ENCODE measurements at regions not wholly inside any gene's neighbourhood (a gene's known extent, or its start where the extent isn't known, plus 50 kb on each side); places are given as distances from the start of the nearest gene placed in this dataset.

GRCh38 chr1:234960722-234961455, 167.7 kb downstream of the TOMM20 start (continued):
- 0 out of 2 replicates have a peak, but pooled peaks have one; percentile 54 for TF ChIP-seq ZNF709 (CRISPR knock-in tag; IDR thresholded peaks at IDR 0.05)
- no peak for TF ChIP-seq NONO (IDR thresholded peaks at IDR 0.05)
- TF ChIP-seq NONO (CRISPR knock-in tag; conservative IDR thresholded peaks at IDR 0.05) = peak; percentile 86
- TF ChIP-seq KDM2A (CRISPR knock-in tag; IDR thresholded peaks at IDR 0.05; ENCODE audit: borderline replicate concordance, low read depth) = peak; percentile 64; the same call in 1 of the 2 replicates
- no peak for TF ChIP-seq ZNF766 (CRISPR knock-in tag; IDR thresholded peaks at IDR 0.05; ENCODE audit: borderline replicate concordance)
- 0 out of 2 replicates have a peak, but pooled peaks have one; percentile 29 for TF ChIP-seq FOXC1 (CRISPR knock-in tag; IDR thresholded peaks at IDR 0.05; ENCODE audit: borderline replicate concordance)
- peak; percentile 99 for TF ChIP-seq ZBTB37 (CRISPR knock-in tag; IDR thresholded peaks at IDR 0.05)
- TF ChIP-seq ZFP1 (CRISPR knock-in tag; IDR thresholded peaks at IDR 0.05) = peak; percentile 33; the same call in 1 of the 2 replicates
- no peak for TF ChIP-seq LRRFIP1 (CRISPR knock-in tag; conservative IDR thresholded peaks at IDR 0.05)
- peak; percentile 94 for TF ChIP-seq AFF4 (CRISPR knock-in tag; IDR thresholded peaks at IDR 0.05)
- TF ChIP-seq STAT6 (CRISPR knock-in tag; IDR thresholded peaks at IDR 0.05; ENCODE audit: borderline replicate concordance) = 0 out of 2 replicates have a peak, but pooled peaks have one; percentile 44
- TF ChIP-seq ZNF44 (CRISPR knock-in tag; IDR thresholded peaks at IDR 0.05) = peak; percentile 80; the same call in 1 of the 2 replicates
- TF ChIP-seq ZZZ3 (CRISPR knock-in tag; IDR thresholded peaks at IDR 0.05; ENCODE audit: borderline replicate concordance) = no peak
- peak; percentile 87; the same call in 1 of the 2 replicates for TF ChIP-seq ARNTL (CRISPR knock-in tag; IDR thresholded peaks at IDR 0.05)
- peak; percentile 40; the same call in 1 of the 2 replicates for TF ChIP-seq POLR2AphosphoS5 (IDR thresholded peaks at IDR 0.05; ENCODE audit: low read depth, low read length)
- TF ChIP-seq HNF4G (IDR thresholded peaks at IDR 0.05; ENCODE audit: borderline replicate concordance, low read depth, low read length) = peak; percentile 80; the same call in 1 of the 2 replicates
- peak; percentile 76; the same call in 1 of the 2 replicates for TF ChIP-seq HNF4G (CRISPR knock-in tag; IDR thresholded peaks at IDR 0.05; ENCODE audit: borderline replicate concordance, low read depth)
- TF ChIP-seq CREB1 (IDR thresholded peaks at IDR 0.05) = no peak
- peak; percentile 81 for TF ChIP-seq CREB1 (CRISPR knock-in tag; IDR thresholded peaks at IDR 0.05)
- peak; percentile 83; the same call in 1 of the 2 replicates for TF ChIP-seq ZNF543 (CRISPR knock-in tag; IDR thresholded peaks at IDR 0.05)
